HUES48 (cell line): ENCODE measurements at regions not wholly inside any gene's neighbourhood (a gene's known extent, or its start where the extent isn't known, plus 50 kb on each side); places are given as distances from the start of the nearest gene placed in this dataset.
"Not testable (repeated sequence)": the region's sequence is repeated elsewhere in the genome, so short reads cannot be mapped to it uniquely, and the experiment has no call there.

ENCODE experiments used
- H3K27ac ChIP-seq: one replicate; pipeline ENCODE4 v1.7.0; 2013; ENCODE audit warnings: low read depth, low read length, inconsistent platforms
- H3K27me3 ChIP-seq: 2 replicates; pipeline ENCODE4 v1.6.1; 2013; ENCODE audit warnings: mild to moderate bottlenecking, low read length; ENCODE audit not compliant: control insufficient read depth, insufficient read depth
- H3K36me3 ChIP-seq: 2 replicates; pipeline ENCODE4 v1.6.1; 2013; ENCODE audit warnings: low read length; ENCODE audit not compliant: control insufficient read depth, insufficient read depth
- H3K4me1 ChIP-seq: 2 replicates; pipeline ENCODE4 v1.6.1; 2013; ENCODE audit warnings: mild to moderate bottlenecking, low read length; ENCODE audit not compliant: control insufficient read depth, insufficient read depth
- H3K4me3 ChIP-seq: 2 replicates; pipeline ENCODE4 v1.5.1; 2013; ENCODE audit warnings: mild to moderate bottlenecking, low read depth, low read length
- H3K9ac ChIP-seq: 2 replicates; pipeline ENCODE4 v1.6.1; 2013; ENCODE audit warnings: mild to moderate bottlenecking, low read depth, low read length, moderate library complexity
- H3K9me3 ChIP-seq: 2 replicates; pipeline ENCODE4 v1.6.1; 2013; ENCODE audit warnings: low read length; ENCODE audit not compliant: control insufficient read depth, insufficient read depth

DNA sequence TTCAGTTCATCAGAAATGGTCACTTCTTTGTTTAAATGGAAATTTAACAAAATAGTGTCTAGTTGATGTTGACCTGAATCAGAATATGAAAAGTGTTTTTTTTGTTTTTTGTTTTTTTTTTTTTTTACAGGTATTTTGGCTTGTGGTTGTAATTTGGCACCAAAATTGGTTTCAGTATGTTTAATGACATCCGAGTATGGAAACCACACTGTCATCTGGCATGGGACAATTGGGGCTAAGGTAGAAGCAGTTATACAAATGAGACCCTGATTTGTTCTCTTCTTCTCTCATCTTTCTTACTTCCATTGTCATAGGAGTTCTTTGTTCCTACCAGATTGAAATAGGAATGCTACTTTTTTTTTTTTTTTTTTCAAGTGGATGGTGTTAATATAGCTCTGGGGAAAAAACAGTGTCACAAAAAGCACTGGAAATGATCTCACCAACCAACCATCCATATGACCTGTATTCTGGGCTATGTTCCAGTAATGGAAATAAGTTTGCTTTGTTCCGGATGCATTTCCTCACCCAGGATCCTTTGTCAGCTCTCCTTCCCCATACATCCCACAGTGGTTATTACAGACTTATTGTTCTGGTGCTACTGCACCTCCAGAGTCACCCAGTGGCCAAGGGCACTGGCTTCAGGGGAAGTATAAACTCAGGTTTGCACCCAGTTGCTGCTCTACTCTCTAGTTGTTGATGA is 95.8 kb downstream of the ATXN3L start:
- Histone ChIP-seq H3K9me3 (no peaks in the 10 kb centered on the region), H3K4me1 (peaks cover 38% of the 10 kb centered on the region), H3K27me3 (no peaks in the 10 kb centered on the region; the same call in 1 of the 2 replicates), H3K9ac (no peak overlapping the region), H3K36me3 (no peaks in the 10 kb centered on the region), H3K27ac (no peak overlapping the region), H3K4me3 (no peak overlapping the region)

GRCh38 chrX:13220916-13221315 is 98.9 kb downstream of the ATXN3L start:
- Histone ChIP-seq H3K36me3 (no peaks in the 10 kb centered on the region), H3K4me3 (no peak overlapping the region), H3K9ac (no peak overlapping the region), H3K9me3 (no peaks in the 10 kb centered on the region), H3K27me3 (no peaks in the 10 kb centered on the region; the same call in 1 of the 2 replicates), H3K4me1 (peaks cover 38% of the 10 kb centered on the region), H3K27ac (no peak overlapping the region)

GRCh38 chrX:13219991-13220764 is 99.7 kb downstream of the ATXN3L start:
- H3K9ac ChIP-seq, result no peak overlapping the region

DNA sequence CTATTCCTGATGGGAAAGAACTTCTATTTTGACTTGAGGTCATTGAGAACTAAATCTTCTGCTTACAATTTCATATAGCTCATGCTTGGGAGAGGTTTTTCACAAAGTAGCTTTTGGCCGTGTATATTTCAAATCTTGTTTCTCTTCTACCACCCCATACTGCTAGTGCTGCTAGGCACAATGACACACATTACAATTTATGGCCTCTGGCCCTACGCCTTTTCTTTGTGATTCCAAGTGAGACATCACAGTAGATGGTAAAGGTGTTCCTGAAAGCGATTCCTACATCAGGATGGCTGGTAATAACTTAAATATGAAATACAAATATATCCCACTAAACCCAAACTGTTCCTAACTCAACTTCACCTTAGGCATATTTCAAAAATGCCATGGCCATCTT is 101.1 kb downstream of the ATXN3L start:
- Histone ChIP-seq H3K9me3 (no peaks in the 10 kb centered on the region), H3K27ac (no peak overlapping the region), H3K27me3 (no peaks in the 10 kb centered on the region; the same call in 1 of the 2 replicates)

More at GRCh38 chrX:13219991-13220764, 99.7 kb downstream of the ATXN3L start:
- Histone ChIP-seq H3K9me3 (no peaks in the 10 kb centered on the region), H3K4me3 (no peak overlapping the region), H3K27me3 (no peaks in the 10 kb centered on the region; the same call in 1 of the 2 replicates), H3K36me3 (no peaks in the 10 kb centered on the region), H3K27ac (no peak overlapping the region), H3K4me1 (peaks cover 38% of the 10 kb centered on the region)

GRCh38 chrX:13216139-13216538 is 103.7 kb downstream of the ATXN3L start:
- Histone ChIP-seq H3K9me3 (no peaks in the 10 kb centered on the region), H3K27ac (no peak overlapping the region), H3K36me3 (no peaks in the 10 kb centered on the region), H3K4me3 (no peak overlapping the region), H3K27me3 (no peaks in the 10 kb centered on the region), H3K4me1 (peaks cover 15% of the 10 kb centered on the region), H3K9ac (no peak overlapping the region)

More for the DNA sequence above, 101.1 kb downstream of the ATXN3L start:
- no peak overlapping the region for H3K9ac ChIP-seq
- H3K4me3 ChIP-seq, result no peak overlapping the region
- H3K36me3 ChIP-seq, result no peaks in the 10 kb centered on the region
- H3K4me1 ChIP-seq, result peaks cover 38% of the 10 kb centered on the region

DNA sequence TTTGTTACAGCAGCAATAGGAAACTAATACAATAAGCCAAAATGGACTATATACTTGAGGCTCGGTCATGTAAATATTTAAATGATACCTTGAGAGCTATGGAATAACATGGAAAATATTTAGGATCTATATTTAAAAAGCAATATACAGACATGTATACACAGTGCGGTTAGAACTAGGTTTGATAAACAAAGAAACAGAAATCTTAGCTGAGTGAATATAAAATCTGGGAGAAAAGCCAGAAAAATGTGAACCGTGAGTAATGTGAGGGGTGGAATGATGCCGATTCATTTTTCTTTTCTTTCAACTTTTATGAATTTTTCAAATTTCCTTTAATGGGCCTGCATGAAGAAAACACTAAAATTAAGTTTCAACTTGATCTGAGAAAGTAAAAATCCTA is 104.1 kb downstream of the ATXN3L start:
- H3K9me3 ChIP-seq, result no peaks in the 10 kb centered on the region
- H3K4me1 ChIP-seq, result peaks cover 11% of the 10 kb centered on the region
- H3K27me3 ChIP-seq, result no peaks in the 10 kb centered on the region
- no peak overlapping the region for H3K27ac ChIP-seq
- H3K9ac ChIP-seq, result no peak overlapping the region
- no peaks in the 10 kb centered on the region for H3K36me3 ChIP-seq
- H3K4me3 ChIP-seq, result no peak overlapping the region

GRCh38 chrX:13212191-13212651 is 107.6 kb downstream of the ATXN3L start:
- H3K36me3 ChIP-seq, result no peaks in the 10 kb centered on the region
- H3K4me1 ChIP-seq, result no peaks in the 10 kb centered on the region
- H3K27ac ChIP-seq, result no peak overlapping the region
- no peaks in the 10 kb centered on the region for H3K27me3 ChIP-seq
- no peak overlapping the region for H3K4me3 ChIP-seq
- H3K9ac ChIP-seq, result no peak overlapping the region
- H3K9me3 ChIP-seq, result no peaks in the 10 kb centered on the region

DNA sequence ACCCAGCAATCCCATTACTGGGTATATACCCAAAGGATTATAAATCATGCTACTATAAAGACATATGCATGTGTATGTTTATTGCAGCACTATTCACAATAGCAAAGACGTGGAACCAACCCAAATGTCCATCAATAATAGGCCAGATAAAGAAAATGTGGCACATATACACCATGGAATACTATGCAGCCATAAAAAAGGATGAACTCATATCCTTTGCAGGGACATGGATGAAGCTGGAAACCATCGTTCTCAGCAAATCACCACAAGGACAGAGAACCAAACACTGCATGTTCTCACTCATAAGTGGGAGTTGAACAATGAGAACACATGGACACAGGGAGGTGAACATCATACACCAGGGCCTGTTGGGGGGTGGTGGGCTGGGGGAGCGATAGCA is 109.7 kb downstream of the ATXN3L start:
- H3K27me3 ChIP-seq, H3K4me3 ChIP-seq, H3K9me3 ChIP-seq, H3K9ac ChIP-seq, H3K36me3 ChIP-seq, H3K27ac ChIP-seq, H3K4me1 ChIP-seq: not testable (repeated sequence)

- not testable (repeated sequence) for H3K4me1 ChIP-seq, H3K4me3 ChIP-seq, H3K36me3 ChIP-seq, H3K27ac ChIP-seq, H3K9me3 ChIP-seq, H3K27me3 ChIP-seq, H3K9ac ChIP-seq
These were observed 110.1 kb downstream of the ATXN3L start for GRCh38 chrX:13209704-13210103.

DNA sequence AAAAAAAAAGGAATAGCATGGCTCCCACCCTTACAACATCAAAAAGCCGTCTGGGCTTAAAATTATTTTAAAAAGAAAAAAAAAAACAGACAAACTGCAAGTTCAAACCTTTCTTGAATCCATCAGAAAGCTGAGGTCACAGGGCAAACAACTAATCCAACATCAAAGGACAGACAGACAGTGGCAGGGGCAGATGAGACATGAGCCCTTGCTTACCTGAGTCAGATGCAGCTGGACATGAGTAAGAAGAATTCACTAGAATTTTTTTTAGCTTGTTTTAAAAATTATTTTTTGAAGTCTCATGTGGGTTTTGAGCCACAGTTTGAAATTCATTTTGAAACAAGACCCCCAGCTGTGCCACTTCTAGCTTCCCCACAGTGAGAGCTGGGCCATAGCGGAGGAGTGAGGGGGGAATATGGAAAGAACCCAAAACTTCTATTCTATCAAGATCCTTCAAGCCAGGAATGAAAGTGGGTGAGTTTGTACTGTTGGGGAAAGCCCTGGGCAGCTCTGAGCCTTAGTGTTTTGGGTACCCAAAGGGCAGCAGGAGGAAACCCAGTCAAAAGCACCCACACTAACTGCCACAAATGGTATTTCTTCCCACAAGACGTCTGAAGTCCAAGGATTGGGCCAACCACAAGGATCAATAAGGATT is 111.4 kb downstream of the ATXN3L start:
- no peak overlapping the region for H3K4me3 ChIP-seq
- no peaks in the 10 kb centered on the region for H3K9me3 ChIP-seq
- H3K36me3 ChIP-seq, result no peaks in the 10 kb centered on the region
- H3K9ac ChIP-seq, result no peak overlapping the region
- H3K4me1 ChIP-seq, result no peaks in the 10 kb centered on the region
- H3K27me3 ChIP-seq, result no peaks in the 10 kb centered on the region
- no peak overlapping the region for H3K27ac ChIP-seq

DNA sequence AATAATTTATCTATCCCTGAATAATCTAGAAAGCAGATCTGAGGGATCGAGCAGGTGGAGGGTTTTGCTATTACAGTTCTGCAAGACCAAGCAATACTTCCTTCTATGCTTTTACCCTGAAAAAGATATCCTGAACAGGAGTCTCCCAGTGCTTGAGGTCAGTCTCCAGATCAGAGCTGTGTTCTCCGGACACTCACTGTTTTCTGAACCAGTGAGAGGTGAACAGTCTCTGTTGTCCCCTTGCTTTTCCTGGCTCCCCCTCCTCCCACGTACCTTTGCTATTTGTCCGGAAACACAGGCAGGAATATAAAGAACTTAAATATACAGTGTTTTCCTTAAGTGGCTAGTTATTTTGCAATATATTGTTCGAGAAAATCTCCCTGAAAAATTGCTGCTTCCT is 116.6 kb downstream of the ATXN3L start:
- Histone ChIP-seq H3K27me3 (no peaks in the 10 kb centered on the region), H3K27ac (no peak overlapping the region), H3K4me3 (no peak overlapping the region), H3K36me3 (no peaks in the 10 kb centered on the region), H3K9me3 (0 out of 2 replicates have a peak, but pooled peaks cover 3% of the 10 kb centered on the region), H3K4me1 (peaks cover 38% of the 10 kb centered on the region), H3K9ac (no peak overlapping the region)
